ENCODE measurements at regions not wholly inside any gene's neighbourhood (a gene's known extent, or its start where the extent isn't known, plus 50 kb on each side); places are given as distances from the start of the nearest gene placed in this dataset.

GRCh38 chr11:15893080-15893492 lies 463.3 kb downstream of the SOX6 start:
- H3K4me2 ChIP-seq (ENCODE audit: low read length): no peak overlapping the region
- TF ChIP-seq CTCF (IDR thresholded peaks at IDR 0.05): no peak
- H3K9ac ChIP-seq: no peak overlapping the region
- H3K4me1 ChIP-seq: peaks cover 6% of the 10 kb centered on the region
- H3K4me3 ChIP-seq (ENCODE audit: low read depth, low read length): no peak overlapping the region
- peak overlapping the region; percentile 47 for H3K27ac ChIP-seq
- H2AFZ ChIP-seq: peak overlapping the region; percentile 38
- no peaks in the 10 kb centered on the region for H3K9me3 ChIP-seq (ENCODE audit: control insufficient read depth, low read length)
- H3K27me3 ChIP-seq (ENCODE audit: control insufficient read depth, insufficient read depth, low read length): no peaks in the 10 kb centered on the region
- H3K36me3 ChIP-seq (ENCODE audit: control insufficient read depth, insufficient read depth, low read length): no peaks in the 10 kb centered on the region
- no peaks in the 10 kb centered on the region for H3K79me2 ChIP-seq

GRCh38 chr11:15896026-15896425 lies 460.3 kb downstream of the SOX6 start:
- no peaks in the 10 kb centered on the region for H3K27me3 ChIP-seq (ENCODE audit: control insufficient read depth, insufficient read depth, low read length)
- no peak overlapping the region for H3K9ac ChIP-seq
- no peak for TF ChIP-seq CTCF (IDR thresholded peaks at IDR 0.05)
- no peaks in the 10 kb centered on the region for H3K79me2 ChIP-seq
- no peak overlapping the region for H2AFZ ChIP-seq
- no peaks in the 10 kb centered on the region for H3K36me3 ChIP-seq (ENCODE audit: control insufficient read depth, insufficient read depth, low read length)
- H3K9me3 ChIP-seq (ENCODE audit: control insufficient read depth, low read length): no peaks in the 10 kb centered on the region
- H3K4me3 ChIP-seq (ENCODE audit: low read depth, low read length): no peak overlapping the region
- H3K27ac ChIP-seq: no peak overlapping the region
- no peak overlapping the region for H3K4me2 ChIP-seq (ENCODE audit: low read length)
- peaks cover 6% of the 10 kb centered on the region for H3K4me1 ChIP-seq

GRCh38 chr11:15896530-15896929 lies 459.8 kb downstream of the SOX6 start:
- Histone ChIP-seq H3K9ac (no peak overlapping the region), H3K36me3 (ENCODE audit: control insufficient read depth, insufficient read depth, low read length) (no peaks in the 10 kb centered on the region), H3K79me2 (no peaks in the 10 kb centered on the region), H3K4me1 (peaks cover 6% of the 10 kb centered on the region), H3K27ac (no peak overlapping the region), H3K4me3 (ENCODE audit: low read depth, low read length) (no peak overlapping the region), H3K9me3 (ENCODE audit: control insufficient read depth, low read length) (no peaks in the 10 kb centered on the region), H3K4me2 (ENCODE audit: low read length) (no peak overlapping the region), H3K27me3 (ENCODE audit: control insufficient read depth, insufficient read depth, low read length) (no peaks in the 10 kb centered on the region), H2AFZ (no peak overlapping the region)
- TF ChIP-seq CTCF (IDR thresholded peaks at IDR 0.05): no peak

- Histone ChIP-seq H3K4me3 (ENCODE audit: low read depth, low read length) (no peak overlapping the region), H3K27ac (no peak overlapping the region), H3K79me2 (no peaks in the 10 kb centered on the region), H2AFZ (no peak overlapping the region), H3K4me2 (ENCODE audit: low read length) (no peak overlapping the region), H3K9ac (no peak overlapping the region), H3K36me3 (ENCODE audit: control insufficient read depth, insufficient read depth, low read length) (no peaks in the 10 kb centered on the region), H3K4me1 (peaks cover 6% of the 10 kb centered on the region), H3K27me3 (ENCODE audit: control insufficient read depth, insufficient read depth, low read length) (no peaks in the 10 kb centered on the region), H3K9me3 (ENCODE audit: control insufficient read depth, low read length) (no peaks in the 10 kb centered on the region)
- TF ChIP-seq CTCF (IDR thresholded peaks at IDR 0.05): no peak
Observed at GRCh38 chr11:15897211-15897960, 459.0 kb downstream of the SOX6 start.

GRCh38 chr11:15901054-15901453 lies 455.3 kb downstream of the SOX6 start:
- Histone ChIP-seq H3K4me2 (ENCODE audit: low read length) (no peak overlapping the region), H3K27ac (no peak overlapping the region)

More at GRCh38 chr11:15901054-15901453, 455.3 kb downstream of the SOX6 start:
- no peak for TF ChIP-seq CTCF (IDR thresholded peaks at IDR 0.05)
- H3K36me3 ChIP-seq (ENCODE audit: control insufficient read depth, insufficient read depth, low read length): no peaks in the 10 kb centered on the region
- no peak overlapping the region for H3K9ac ChIP-seq
- no peaks in the 10 kb centered on the region for H3K27me3 ChIP-seq (ENCODE audit: control insufficient read depth, insufficient read depth, low read length)
- H2AFZ ChIP-seq: no peak overlapping the region
- no peaks in the 10 kb centered on the region for H3K9me3 ChIP-seq (ENCODE audit: control insufficient read depth, low read length)
- no peaks in the 10 kb centered on the region for H3K4me1 ChIP-seq
- no peaks in the 10 kb centered on the region for H3K79me2 ChIP-seq
- no peak overlapping the region for H3K4me3 ChIP-seq (ENCODE audit: low read depth, low read length)
